ENCODE measurements at regions not wholly inside any gene's neighbourhood (a gene's known extent, or its start where the extent isn't known, plus 50 kb on each side); places are given as distances from the start of the nearest gene placed in this dataset.

DNA sequence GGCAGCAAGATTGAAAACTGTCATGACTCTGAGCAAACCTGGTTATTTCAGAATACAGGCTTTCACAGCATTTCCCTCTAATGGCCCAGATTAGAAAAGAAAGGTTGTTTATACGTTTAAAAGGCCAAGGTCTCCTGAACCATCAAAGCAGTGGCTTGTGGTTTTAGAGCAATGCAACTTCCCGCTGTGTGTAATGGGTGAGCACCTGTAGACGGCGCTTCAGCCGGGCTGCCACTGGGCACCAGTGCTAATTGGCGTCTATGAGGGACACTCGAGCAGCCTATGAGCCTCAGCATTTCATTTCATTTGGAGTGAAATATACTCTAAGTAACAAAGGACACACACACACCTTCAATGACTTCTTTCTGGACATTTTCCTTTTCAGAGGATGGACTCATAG lies 671.0 kb upstream of the FZD8 start:
- no peak for TF ChIP-seq POLR2A (IDR thresholded peaks at IDR 0.05)
- TF ChIP-seq, protein P1, sequence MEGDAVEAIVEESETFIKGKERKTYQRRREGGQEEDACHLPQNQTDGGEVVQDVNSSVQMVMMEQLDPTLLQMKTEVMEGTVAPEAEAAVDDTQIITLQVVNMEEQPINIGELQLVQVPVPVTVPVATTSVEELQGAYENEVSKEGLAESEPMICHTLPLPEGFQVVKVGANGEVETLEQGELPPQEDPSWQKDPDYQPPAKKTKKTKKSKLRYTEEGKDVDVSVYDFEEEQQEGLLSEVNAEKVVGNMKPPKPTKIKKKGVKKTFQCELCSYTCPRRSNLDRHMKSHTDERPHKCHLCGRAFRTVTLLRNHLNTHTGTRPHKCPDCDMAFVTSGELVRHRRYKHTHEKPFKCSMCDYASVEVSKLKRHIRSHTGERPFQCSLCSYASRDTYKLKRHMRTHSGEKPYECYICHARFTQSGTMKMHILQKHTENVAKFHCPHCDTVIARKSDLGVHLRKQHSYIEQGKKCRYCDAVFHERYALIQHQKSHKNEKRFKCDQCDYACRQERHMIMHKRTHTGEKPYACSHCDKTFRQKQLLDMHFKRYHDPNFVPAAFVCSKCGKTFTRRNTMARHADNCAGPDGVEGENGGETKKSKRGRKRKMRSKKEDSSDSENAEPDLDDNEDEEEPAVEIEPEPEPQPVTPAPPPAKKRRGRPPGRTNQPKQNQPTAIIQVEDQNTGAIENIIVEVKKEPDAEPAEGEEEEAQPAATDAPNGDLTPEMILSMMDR (IDR thresholded peaks at IDR 0.05): no peak
- no peak for TF ChIP-seq POLR2AphosphoS5 (IDR thresholded peaks at IDR 0.05)
- no peak for TF ChIP-seq EP300 (IDR thresholded peaks at IDR 0.05)
